Neural cell (in vitro differentiated cells): ENCODE measurements at regions not wholly inside any gene's neighbourhood (a gene's known extent, or its start where the extent isn't known, plus 50 kb on each side); places are given as distances from the start of the nearest gene placed in this dataset.

Experiments
- H2AFZ ChIP-seq: fragments of 200-600, 300-800 bp; sonication (generic), shearing (Covaris generic); 2 replicates; pipeline ENCODE4 v1.6.0; 2014; ENCODE audit warnings: low read depth, mild to moderate bottlenecking, antibody characterized with exemption, low read length, moderate library complexity
- H3F3A ChIP-seq: fragments of 200-600 bp; shearing (Covaris generic); 2 replicates; pipeline ENCODE4 v1.6.1; 2016; ENCODE audit warnings: mild to moderate bottlenecking, moderate library complexity, mixed read lengths, antibody characterized with exemption, low read length; ENCODE audit not compliant: insufficient read depth, poor library complexity, severe bottlenecking
- H3K27ac ChIP-seq: fragments of 200-600, 300-800 bp; sonication (generic), shearing (Covaris generic); 2 replicates; pipeline ENCODE4 v1.5.1; 2014; ENCODE audit warnings: mild to moderate bottlenecking, low read length, moderate library complexity
- H3K27me3 ChIP-seq: fragments of 300-800, 200-600 bp; sonication (generic), shearing (Covaris generic); 2 replicates; pipeline ENCODE4 v1.6.0; 2014; ENCODE audit warnings: mild to moderate bottlenecking, low read depth, low read length, moderate library complexity; ENCODE audit not compliant: insufficient read depth
- H3K36me3 ChIP-seq: fragments of 300-800, 200-600 bp; sonication (generic), shearing (Covaris generic); 2 replicates; pipeline ENCODE4 v1.5.1; 2014; ENCODE audit warnings: mild to moderate bottlenecking, antibody characterized with exemption, low read length, moderate library complexity; ENCODE audit not compliant: insufficient read depth
- H3K4me2 ChIP-seq: fragments of 300-800, 200-600 bp; sonication (generic), shearing (Covaris generic); 2 replicates; pipeline ENCODE4 v1.6.0; 2014; ENCODE audit warnings: mild to moderate bottlenecking, low read length
- H3K4me3 ChIP-seq: fragments of 300-800, 200-600 bp; sonication (generic), shearing (Covaris generic); 2 replicates; pipeline ENCODE4 v1.5.1; 2014; ENCODE audit warnings: mild to moderate bottlenecking, low read length, moderate library complexity
- H3K79me2 ChIP-seq: fragments of 200-600 bp; shearing (Covaris generic); replicated peaks from 2 replicates; pipeline ENCODE4 v1.6.0; 2014; ENCODE audit warnings: mild to moderate bottlenecking, low read length, moderate library complexity; ENCODE audit not compliant: insufficient read depth
- H3K9ac ChIP-seq: fragments of 300-800, 200-600 bp; sonication (generic), shearing (Covaris generic); 2 replicates; pipeline ENCODE4 v1.6.1; 2016; ENCODE audit warnings: mild to moderate bottlenecking, low read length, mixed read lengths
- H3K9me2 ChIP-seq: fragments of 200-600 bp; shearing (Covaris generic); 2 replicates; pipeline ENCODE4 v1.6.1; 2016; ENCODE audit warnings: mild to moderate bottlenecking, low read length, mixed read lengths; ENCODE audit not compliant: insufficient read depth
- H3K9me3 ChIP-seq: fragments of 200-600, 300-800 bp; sonication (generic), shearing (Covaris generic); 2 replicates; pipeline ENCODE4 v1.6.1; 2016; ENCODE audit warnings: mild to moderate bottlenecking, mixed run types, low read length, moderate library complexity, mixed read lengths
- H4K20me1 ChIP-seq: fragments of 200-600 bp; shearing (Covaris generic); 2 replicates; pipeline ENCODE4 v1.6.1; 2016; ENCODE audit warnings: mild to moderate bottlenecking, mixed run types; ENCODE audit not compliant: insufficient read depth
- EP300 ChIP-seq: fragments of 450-650 bp; conservative IDR thresholded peaks from 2 replicates; pipeline ENCODE4 v1.6.1; 2014; ENCODE audit warnings: antibody characterized with exemption, mild to moderate bottlenecking, moderate library complexity; ENCODE audit not compliant: poor library complexity, severe bottlenecking
- EZH2 ChIP-seq: fragments of 200-600, 300-800 bp; shearing (Covaris generic), sonication (generic); IDR thresholded peaks from 2 replicates; pipeline ENCODE4 v1.6.1; 2014; ENCODE audit warnings: antibody characterized with exemption, low read length, borderline replicate concordance, mild to moderate bottlenecking; ENCODE audit not compliant: insufficient read depth, poor library complexity, severe bottlenecking
- MXI1 ChIP-seq: fragments of 450-650 bp; conservative IDR thresholded peaks from 2 replicates; pipeline ENCODE4 v1.6.1; 2014; ENCODE audit warnings: antibody characterized with exemption, mild to moderate bottlenecking; ENCODE audit not compliant: poor library complexity, severe bottlenecking
- POLR2AphosphoS5 ChIP-seq: IDR thresholded peaks from 2 replicates; pipeline ENCODE4 v1.6.1; 2012
- RAD21 ChIP-seq: fragments of 450-650 bp; conservative IDR thresholded peaks from 2 replicates; pipeline ENCODE4 v1.6.1; 2014; ENCODE audit warnings: antibody characterized with exemption, mild to moderate bottlenecking, moderate library complexity
- SMC3 ChIP-seq: fragments of 450-650 bp; conservative IDR thresholded peaks from 2 replicates; pipeline ENCODE4 v1.6.1; 2014; ENCODE audit warnings: antibody characterized with exemption, mild to moderate bottlenecking, moderate library complexity; ENCODE audit not compliant: poor library complexity
- TAF1 ChIP-seq: IDR thresholded peaks from 2 replicates; pipeline ENCODE4 v1.6.1; 2012; ENCODE audit warnings: low read depth
- TF ChIP-seq, protein P1 (sequence below): fragments of 450-650 bp; IDR thresholded peaks from 2 replicates; pipeline ENCODE4 v1.5.1; 2014; ENCODE audit warnings: antibody characterized with exemption, mild to moderate bottlenecking, moderate library complexity; ENCODE audit not compliant: poor library complexity, severe bottlenecking
- TF ChIP-seq, protein P2 (sequence below): IDR thresholded peaks from 2 replicates; pipeline ENCODE4 v1.6.1; 2012; ENCODE audit warnings: borderline replicate concordance

DNA sequence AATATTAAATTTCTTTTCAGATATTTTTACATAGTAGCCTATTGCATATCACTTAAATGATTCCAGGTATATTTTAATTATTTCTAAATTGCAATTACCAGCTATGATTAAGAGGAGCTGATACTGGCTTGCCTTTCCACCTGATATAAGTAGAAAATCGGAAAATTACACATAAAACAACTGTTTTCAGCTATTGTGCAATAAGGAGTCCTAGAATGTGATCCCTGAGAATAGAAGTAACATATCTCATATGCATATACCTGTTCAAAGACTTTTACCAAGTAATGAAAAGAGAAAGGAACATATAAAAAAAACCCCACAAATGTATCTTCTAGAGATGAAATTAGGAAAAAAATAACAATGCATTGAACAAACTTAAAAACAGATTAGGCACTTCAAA lies 1354.6 kb upstream of the PCDH9 start:
- H3K27me3 ChIP-seq: no peaks in the 10 kb centered on the region

DNA sequence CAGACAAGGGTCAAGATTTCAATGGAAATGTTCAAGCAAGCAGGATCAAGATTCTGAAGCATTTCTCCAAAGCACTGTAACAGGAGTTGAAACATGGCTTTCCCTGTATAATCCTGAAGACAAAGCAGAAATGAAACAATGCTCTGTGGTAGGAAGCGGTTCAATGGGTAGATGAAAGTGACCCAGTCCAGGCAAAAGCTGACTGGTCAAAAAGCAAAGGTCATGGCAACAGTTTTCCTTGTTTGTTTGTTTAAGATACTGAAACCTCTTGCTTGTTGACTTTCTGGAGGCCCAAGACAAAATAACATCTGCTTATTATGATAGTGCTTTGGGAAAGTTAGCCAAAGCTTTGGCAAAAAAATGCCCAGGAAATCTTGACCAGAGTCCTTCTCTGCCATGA lies 1343.9 kb upstream of the PCDH9 start:
- H4K20me1 ChIP-seq: no peaks in the 10 kb centered on the region
- no peaks in the 10 kb centered on the region for H3K79me2 ChIP-seq

More for the DNA sequence above, 1354.6 kb upstream of the PCDH9 start:
- Histone ChIP-seq H4K20me1 (no peaks in the 10 kb centered on the region), H3K4me2 (no peak overlapping the region), H3K27ac (no peak overlapping the region), H3K36me3 (no peaks in the 10 kb centered on the region), H3F3A (no peaks in the 10 kb centered on the region), H3K4me3 (no peak overlapping the region), H2AFZ (no peak overlapping the region), H3K9me3 (no peaks in the 10 kb centered on the region), H3K9me2 (no peaks in the 10 kb centered on the region), H3K79me2 (no peaks in the 10 kb centered on the region), H3K9ac (no peak overlapping the region)
- TF ChIP-seq, protein P1, sequence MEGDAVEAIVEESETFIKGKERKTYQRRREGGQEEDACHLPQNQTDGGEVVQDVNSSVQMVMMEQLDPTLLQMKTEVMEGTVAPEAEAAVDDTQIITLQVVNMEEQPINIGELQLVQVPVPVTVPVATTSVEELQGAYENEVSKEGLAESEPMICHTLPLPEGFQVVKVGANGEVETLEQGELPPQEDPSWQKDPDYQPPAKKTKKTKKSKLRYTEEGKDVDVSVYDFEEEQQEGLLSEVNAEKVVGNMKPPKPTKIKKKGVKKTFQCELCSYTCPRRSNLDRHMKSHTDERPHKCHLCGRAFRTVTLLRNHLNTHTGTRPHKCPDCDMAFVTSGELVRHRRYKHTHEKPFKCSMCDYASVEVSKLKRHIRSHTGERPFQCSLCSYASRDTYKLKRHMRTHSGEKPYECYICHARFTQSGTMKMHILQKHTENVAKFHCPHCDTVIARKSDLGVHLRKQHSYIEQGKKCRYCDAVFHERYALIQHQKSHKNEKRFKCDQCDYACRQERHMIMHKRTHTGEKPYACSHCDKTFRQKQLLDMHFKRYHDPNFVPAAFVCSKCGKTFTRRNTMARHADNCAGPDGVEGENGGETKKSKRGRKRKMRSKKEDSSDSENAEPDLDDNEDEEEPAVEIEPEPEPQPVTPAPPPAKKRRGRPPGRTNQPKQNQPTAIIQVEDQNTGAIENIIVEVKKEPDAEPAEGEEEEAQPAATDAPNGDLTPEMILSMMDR: no peak
- TF ChIP-seq, protein P2, sequence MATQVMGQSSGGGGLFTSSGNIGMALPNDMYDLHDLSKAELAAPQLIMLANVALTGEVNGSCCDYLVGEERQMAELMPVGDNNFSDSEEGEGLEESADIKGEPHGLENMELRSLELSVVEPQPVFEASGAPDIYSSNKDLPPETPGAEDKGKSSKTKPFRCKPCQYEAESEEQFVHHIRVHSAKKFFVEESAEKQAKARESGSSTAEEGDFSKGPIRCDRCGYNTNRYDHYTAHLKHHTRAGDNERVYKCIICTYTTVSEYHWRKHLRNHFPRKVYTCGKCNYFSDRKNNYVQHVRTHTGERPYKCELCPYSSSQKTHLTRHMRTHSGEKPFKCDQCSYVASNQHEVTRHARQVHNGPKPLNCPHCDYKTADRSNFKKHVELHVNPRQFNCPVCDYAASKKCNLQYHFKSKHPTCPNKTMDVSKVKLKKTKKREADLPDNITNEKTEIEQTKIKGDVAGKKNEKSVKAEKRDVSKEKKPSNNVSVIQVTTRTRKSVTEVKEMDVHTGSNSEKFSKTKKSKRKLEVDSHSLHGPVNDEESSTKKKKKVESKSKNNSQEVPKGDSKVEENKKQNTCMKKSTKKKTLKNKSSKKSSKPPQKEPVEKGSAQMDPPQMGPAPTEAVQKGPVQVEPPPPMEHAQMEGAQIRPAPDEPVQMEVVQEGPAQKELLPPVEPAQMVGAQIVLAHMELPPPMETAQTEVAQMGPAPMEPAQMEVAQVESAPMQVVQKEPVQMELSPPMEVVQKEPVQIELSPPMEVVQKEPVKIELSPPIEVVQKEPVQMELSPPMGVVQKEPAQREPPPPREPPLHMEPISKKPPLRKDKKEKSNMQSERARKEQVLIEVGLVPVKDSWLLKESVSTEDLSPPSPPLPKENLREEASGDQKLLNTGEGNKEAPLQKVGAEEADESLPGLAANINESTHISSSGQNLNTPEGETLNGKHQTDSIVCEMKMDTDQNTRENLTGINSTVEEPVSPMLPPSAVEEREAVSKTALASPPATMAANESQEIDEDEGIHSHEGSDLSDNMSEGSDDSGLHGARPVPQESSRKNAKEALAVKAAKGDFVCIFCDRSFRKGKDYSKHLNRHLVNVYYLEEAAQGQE: no peak
- TF ChIP-seq SMC3: no peak
- TF ChIP-seq EZH2: no peak
- TF ChIP-seq TAF1: no peak
- TF ChIP-seq EP300: no peak
- TF ChIP-seq RAD21: no peak

More for the DNA sequence above, 1343.9 kb upstream of the PCDH9 start:
- Histone ChIP-seq H3K27me3 (no peaks in the 10 kb centered on the region), H3K36me3 (no peaks in the 10 kb centered on the region), H3K4me3 (no peak overlapping the region), H3F3A (no peaks in the 10 kb centered on the region), H3K4me2 (no peak overlapping the region), H3K9me2 (no peaks in the 10 kb centered on the region), H2AFZ (no peak overlapping the region), H3K27ac (no peak overlapping the region), H3K9ac (no peak overlapping the region), H3K9me3 (no peaks in the 10 kb centered on the region)
- TF ChIP-seq RAD21 (no peak), SMC3 (no peak), POLR2AphosphoS5 (no peak), EP300 (no peak), EZH2 (no peak), MXI1 (no peak), TAF1 (no peak)
- TF ChIP-seq, protein P2: no peak
- TF ChIP-seq, protein P1: no peak
